Mucosa of stomach (tissue), 1 donor: ENCODE measurements at regions not wholly inside any gene's neighbourhood (a gene's known extent, or its start where the extent isn't known, plus 50 kb on each side); places are given as distances from the start of the nearest gene placed in this dataset.

Experiments
- H3K27me3 ChIP-seq: one replicate; pipeline ENCODE4 v1.7.0; 2013; ENCODE audit warnings: mild to moderate bottlenecking, low read length; ENCODE audit not compliant: control insufficient read depth, insufficient read depth
- H3K36me3 ChIP-seq: one replicate; pipeline ENCODE4 v1.7.0; 2013; ENCODE audit warnings: low read length; ENCODE audit not compliant: control insufficient read depth, insufficient read depth
- H3K4me1 ChIP-seq: one replicate; pipeline ENCODE4 v1.7.0; 2013; ENCODE audit warnings: mild to moderate bottlenecking, low read length; ENCODE audit not compliant: control insufficient read depth, insufficient read depth
- H3K4me3 ChIP-seq: one replicate; pipeline ENCODE4 v1.7.0; 2013; ENCODE audit warnings: low read length
- H3K9ac ChIP-seq: one replicate; pipeline ENCODE4 v1.7.0; 2013; ENCODE audit warnings: mild to moderate bottlenecking, low read length, moderate library complexity
- H3K9me3 ChIP-seq: one replicate; pipeline ENCODE4 v1.7.0; 2013; ENCODE audit warnings: mild to moderate bottlenecking, low read length, moderate library complexity; ENCODE audit not compliant: control insufficient read depth
- donor health status: Pancreatic carcinoma.

GRCh38 chr16:54657058-54657708 is 273.5 kb upstream of the IRX5 start:
- H3K36me3 ChIP-seq: no peaks in the 10 kb centered on the region
- no peaks in the 10 kb centered on the region for H3K9me3 ChIP-seq
- H3K9ac ChIP-seq: no peak overlapping the region
- H3K27me3 ChIP-seq: peaks cover 4% of the 10 kb centered on the region
- H3K4me1 ChIP-seq: peaks cover 30% of the 10 kb centered on the region
- H3K4me3 ChIP-seq: peak overlapping the region; percentile 21

- H3K27me3 ChIP-seq: no peaks in the 10 kb centered on the region
- no peaks in the 10 kb centered on the region for H3K9me3 ChIP-seq
- no peak overlapping the region for H3K4me3 ChIP-seq
- no peaks in the 10 kb centered on the region for H3K36me3 ChIP-seq
- H3K4me1 ChIP-seq: peaks cover 32% of the 10 kb centered on the region
- H3K9ac ChIP-seq: peak overlapping the region; percentile 31
Observed at GRCh38 chr16:54655121-54655590, 275.5 kb upstream of the IRX5 start.

- Histone ChIP-seq H3K4me3 (no peak overlapping the region), H3K27me3 (no peaks in the 10 kb centered on the region), H3K36me3 (no peaks in the 10 kb centered on the region), H3K9ac (no peak overlapping the region), H3K4me1 (peaks cover 34% of the 10 kb centered on the region), H3K9me3 (no peaks in the 10 kb centered on the region)
Observed at GRCh38 chr16:54654429-54654828, 276.2 kb upstream of the IRX5 start.

GRCh38 chr16:54652201-54652770 is 278.4 kb upstream of the IRX5 start:
- no peaks in the 10 kb centered on the region for H3K36me3 ChIP-seq
- H3K4me3 ChIP-seq: no peak overlapping the region
- no peak overlapping the region for H3K9ac ChIP-seq
- H3K9me3 ChIP-seq: no peaks in the 10 kb centered on the region
- peaks cover 27% of the 10 kb centered on the region for H3K4me1 ChIP-seq
- H3K27me3 ChIP-seq: no peaks in the 10 kb centered on the region

GRCh38 chr16:54651440-54652195 is 279.0 kb upstream of the IRX5 start:
- no peak overlapping the region for H3K9ac ChIP-seq
- H3K4me3 ChIP-seq: no peak overlapping the region
- H3K36me3 ChIP-seq: no peaks in the 10 kb centered on the region
- H3K4me1 ChIP-seq: peaks cover 21% of the 10 kb centered on the region
- no peaks in the 10 kb centered on the region for H3K9me3 ChIP-seq
- H3K27me3 ChIP-seq: no peaks in the 10 kb centered on the region

GRCh38 chr16:54649876-54650275 is 280.8 kb upstream of the IRX5 start:
- H3K9ac ChIP-seq: no peak overlapping the region
- no peaks in the 10 kb centered on the region for H3K36me3 ChIP-seq

GRCh38 chr16:54648575-54648974 is 282.1 kb upstream of the IRX5 start:
- H3K4me3 ChIP-seq: no peak overlapping the region
- no peaks in the 10 kb centered on the region for H3K36me3 ChIP-seq
- no peaks in the 10 kb centered on the region for H3K9me3 ChIP-seq
- H3K4me1 ChIP-seq: peaks cover 10% of the 10 kb centered on the region
- H3K9ac ChIP-seq: no peak overlapping the region
- H3K27me3 ChIP-seq: no peaks in the 10 kb centered on the region

More at GRCh38 chr16:54649876-54650275, 280.8 kb upstream of the IRX5 start:
- H3K27me3 ChIP-seq: no peaks in the 10 kb centered on the region
- no peak overlapping the region for H3K4me3 ChIP-seq
- peaks cover 10% of the 10 kb centered on the region for H3K4me1 ChIP-seq
- H3K9me3 ChIP-seq: no peaks in the 10 kb centered on the region

GRCh38 chr16:54647725-54648221 is 282.9 kb upstream of the IRX5 start:
- H3K4me1 ChIP-seq: peaks cover 8% of the 10 kb centered on the region
- H3K27me3 ChIP-seq: no peaks in the 10 kb centered on the region
- no peaks in the 10 kb centered on the region for H3K9me3 ChIP-seq
- H3K36me3 ChIP-seq: no peaks in the 10 kb centered on the region
- H3K4me3 ChIP-seq: no peak overlapping the region
- H3K9ac ChIP-seq: no peak overlapping the region

- Histone ChIP-seq H3K4me1 (peaks cover 5% of the 10 kb centered on the region), H3K9ac (no peak overlapping the region), H3K9me3 (no peaks in the 10 kb centered on the region), H3K27me3 (no peaks in the 10 kb centered on the region), H3K36me3 (no peaks in the 10 kb centered on the region), H3K4me3 (no peak overlapping the region)
Observed at GRCh38 chr16:54647216-54647615, 283.4 kb upstream of the IRX5 start.

GRCh38 chr16:54645345-54645744 is 285.3 kb upstream of the IRX5 start:
- H3K4me1 ChIP-seq: peaks cover 4% of the 10 kb centered on the region
- H3K27me3 ChIP-seq: no peaks in the 10 kb centered on the region
- H3K36me3 ChIP-seq: no peaks in the 10 kb centered on the region
- no peaks in the 10 kb centered on the region for H3K9me3 ChIP-seq
- no peak overlapping the region for H3K4me3 ChIP-seq
- no peak overlapping the region for H3K9ac ChIP-seq

- H3K4me1 ChIP-seq: no peaks in the 10 kb centered on the region
- H3K9me3 ChIP-seq: no peaks in the 10 kb centered on the region
- H3K4me3 ChIP-seq: no peak overlapping the region
- no peak overlapping the region for H3K9ac ChIP-seq
- no peaks in the 10 kb centered on the region for H3K36me3 ChIP-seq
- no peaks in the 10 kb centered on the region for H3K27me3 ChIP-seq
Observed at GRCh38 chr16:54636221-54636793, 294.4 kb upstream of the IRX5 start.

GRCh38 chr16:54633943-54634362 is 296.7 kb upstream of the IRX5 start:
- Histone ChIP-seq H3K9me3 (no peaks in the 10 kb centered on the region), H3K4me1 (peaks cover 12% of the 10 kb centered on the region), H3K36me3 (no peaks in the 10 kb centered on the region), H3K4me3 (no peak overlapping the region), H3K27me3 (no peaks in the 10 kb centered on the region), H3K9ac (no peak overlapping the region)
